OCI-LY1 (cell line): ENCODE measurements at regions not wholly inside any gene's neighbourhood (a gene's known extent, or its start where the extent isn't known, plus 50 kb on each side); places are given as distances from the start of the nearest gene placed in this dataset.

ENCODE experiments used
- H2AFZ ChIP-seq: fragments of 200-600 bp; sonication (generic), shearing (Covaris generic); 2 replicates; pipeline ENCODE4 v1.6.0; 2014; ENCODE audit warnings: antibody characterized with exemption, mild to moderate bottlenecking, low read length
- H3F3A ChIP-seq: fragments of 200-600 bp; sonication (generic), shearing (Covaris generic); 2 replicates; pipeline ENCODE4 v1.6.0; 2014; ENCODE audit warnings: mild to moderate bottlenecking, antibody characterized with exemption, low read length, moderate library complexity; ENCODE audit not compliant: insufficient read depth
- H3K27ac ChIP-seq: fragments of 200-600 bp; sonication (generic); 2 replicates; pipeline ENCODE4 v1.5.1; 2014; ENCODE audit warnings: low read length, mixed run types, mild to moderate bottlenecking, low read depth; ENCODE audit not compliant: poor library complexity, severe bottlenecking
- H3K27me3 ChIP-seq: fragments of 200-600 bp; sonication (generic); 2 replicates; pipeline ENCODE4 v1.6.0; 2014; ENCODE audit warnings: antibody characterized with exemption, mild to moderate bottlenecking, low read length, moderate library complexity; ENCODE audit not compliant: insufficient read depth
- H3K36me3 ChIP-seq: fragments of 200-600 bp; sonication (generic); 2 replicates; pipeline ENCODE4 v1.6.1; 2014; ENCODE audit warnings: mild to moderate bottlenecking, antibody characterized with exemption, low read length, moderate library complexity, mixed read lengths; ENCODE audit not compliant: insufficient read depth
- H3K4me1 ChIP-seq: fragments of 200-600 bp; sonication (generic); 2 replicates; pipeline ENCODE4 v1.5.1; 2014; ENCODE audit warnings: mild to moderate bottlenecking, low read length, moderate library complexity; ENCODE audit not compliant: insufficient read depth, severe bottlenecking
- H3K4me2 ChIP-seq: fragments of 200-600 bp; sonication (generic), shearing (Covaris generic); 2 replicates; pipeline ENCODE4 v1.6.1; 2014; ENCODE audit warnings: low read length
- H3K4me3 ChIP-seq: fragments of 200-600 bp; sonication (generic); 2 replicates; pipeline ENCODE4 v1.5.1; 2014; ENCODE audit warnings: low read length, low read depth, mild to moderate bottlenecking, mixed read lengths; ENCODE audit not compliant: poor library complexity, severe bottlenecking
- H3K79me2 ChIP-seq: fragments of 200-600 bp; shearing (Covaris generic); 2 replicates; pipeline ENCODE4 v1.6.1; 2016; ENCODE audit warnings: mixed run types, low read length, mixed read lengths; ENCODE audit not compliant: insufficient read depth
- H3K9ac ChIP-seq: fragments of 200-600 bp; sonication (generic), shearing (Covaris generic); 2 replicates; pipeline ENCODE4 v1.6.1; 2014; ENCODE audit warnings: mild to moderate bottlenecking, low read length, mixed read lengths
- H3K9me2 ChIP-seq: fragments of 200-600 bp; sonication (generic), shearing (Covaris generic); 2 replicates; pipeline ENCODE4 v1.6.1; 2014; ENCODE audit warnings: low read depth, mild to moderate bottlenecking, low read length, mixed read lengths
- H3K9me3 ChIP-seq: fragments of 200-600 bp; shearing (Covaris generic); 2 replicates; pipeline ENCODE4 v1.6.1; 2014; ENCODE audit warnings: low read length, mixed read lengths
- H4K20me1 ChIP-seq: fragments of 200-600 bp; sonication (generic), shearing (Covaris generic); 2 replicates; pipeline ENCODE4 v1.6.0; 2016; ENCODE audit warnings: mild to moderate bottlenecking, low read length; ENCODE audit not compliant: insufficient read depth
- EZH2 ChIP-seq: fragments of 200-600 bp; sonication (generic), shearing (Covaris generic); IDR thresholded peaks from 2 replicates; pipeline ENCODE4 v1.8.0; 2017; ENCODE audit warnings: borderline replicate concordance, mixed run types, mild to moderate bottlenecking, antibody characterized with exemption, low read length, moderate library complexity, mixed read lengths
- TF ChIP-seq, protein P1 (sequence below): fragments of 200-600 bp; sonication (generic), shearing (Covaris generic); IDR thresholded peaks from 2 replicates; pipeline ENCODE4 v1.5.1; 2017; ENCODE audit warnings: mild to moderate bottlenecking, antibody characterized with exemption, low read length, moderate library complexity, mixed read lengths

DNA sequence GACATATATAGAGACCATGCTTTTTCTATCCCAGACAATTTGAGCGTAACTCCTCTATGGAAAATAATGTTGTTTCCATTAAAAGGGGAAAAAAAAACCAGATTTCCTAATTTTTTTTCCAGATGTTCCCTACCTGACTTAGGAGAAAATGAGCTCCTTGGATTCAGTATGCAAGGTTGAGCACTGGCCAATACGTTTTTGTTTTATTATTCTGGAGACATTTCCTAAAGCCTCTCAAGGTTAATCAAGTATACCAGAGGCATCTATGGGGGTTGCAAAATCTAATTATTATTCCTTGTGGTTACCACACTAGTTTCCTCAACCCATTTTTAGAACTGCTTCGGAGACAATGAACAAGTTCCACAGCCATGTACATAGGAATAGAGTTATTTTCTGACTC lies 291.3 kb downstream of the SLC16A7 start:
- Histone ChIP-seq H3K36me3 (no peaks in the 10 kb centered on the region), H3K79me2 (no peaks in the 10 kb centered on the region), H3K4me3 (no peak overlapping the region), H3K9me3 (no peaks in the 10 kb centered on the region), H3K9me2 (no peaks in the 10 kb centered on the region), H3K4me2 (no peak overlapping the region), H3K27ac (no peak overlapping the region), H3F3A (no peaks in the 10 kb centered on the region), H2AFZ (no peak overlapping the region), H3K27me3 (no peaks in the 10 kb centered on the region), H3K4me1 (no peaks in the 10 kb centered on the region), H4K20me1 (no peaks in the 10 kb centered on the region), H3K9ac (no peak overlapping the region)
- no peak for TF ChIP-seq EZH2
- TF ChIP-seq, protein P1, sequence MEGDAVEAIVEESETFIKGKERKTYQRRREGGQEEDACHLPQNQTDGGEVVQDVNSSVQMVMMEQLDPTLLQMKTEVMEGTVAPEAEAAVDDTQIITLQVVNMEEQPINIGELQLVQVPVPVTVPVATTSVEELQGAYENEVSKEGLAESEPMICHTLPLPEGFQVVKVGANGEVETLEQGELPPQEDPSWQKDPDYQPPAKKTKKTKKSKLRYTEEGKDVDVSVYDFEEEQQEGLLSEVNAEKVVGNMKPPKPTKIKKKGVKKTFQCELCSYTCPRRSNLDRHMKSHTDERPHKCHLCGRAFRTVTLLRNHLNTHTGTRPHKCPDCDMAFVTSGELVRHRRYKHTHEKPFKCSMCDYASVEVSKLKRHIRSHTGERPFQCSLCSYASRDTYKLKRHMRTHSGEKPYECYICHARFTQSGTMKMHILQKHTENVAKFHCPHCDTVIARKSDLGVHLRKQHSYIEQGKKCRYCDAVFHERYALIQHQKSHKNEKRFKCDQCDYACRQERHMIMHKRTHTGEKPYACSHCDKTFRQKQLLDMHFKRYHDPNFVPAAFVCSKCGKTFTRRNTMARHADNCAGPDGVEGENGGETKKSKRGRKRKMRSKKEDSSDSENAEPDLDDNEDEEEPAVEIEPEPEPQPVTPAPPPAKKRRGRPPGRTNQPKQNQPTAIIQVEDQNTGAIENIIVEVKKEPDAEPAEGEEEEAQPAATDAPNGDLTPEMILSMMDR, result no peak

DNA sequence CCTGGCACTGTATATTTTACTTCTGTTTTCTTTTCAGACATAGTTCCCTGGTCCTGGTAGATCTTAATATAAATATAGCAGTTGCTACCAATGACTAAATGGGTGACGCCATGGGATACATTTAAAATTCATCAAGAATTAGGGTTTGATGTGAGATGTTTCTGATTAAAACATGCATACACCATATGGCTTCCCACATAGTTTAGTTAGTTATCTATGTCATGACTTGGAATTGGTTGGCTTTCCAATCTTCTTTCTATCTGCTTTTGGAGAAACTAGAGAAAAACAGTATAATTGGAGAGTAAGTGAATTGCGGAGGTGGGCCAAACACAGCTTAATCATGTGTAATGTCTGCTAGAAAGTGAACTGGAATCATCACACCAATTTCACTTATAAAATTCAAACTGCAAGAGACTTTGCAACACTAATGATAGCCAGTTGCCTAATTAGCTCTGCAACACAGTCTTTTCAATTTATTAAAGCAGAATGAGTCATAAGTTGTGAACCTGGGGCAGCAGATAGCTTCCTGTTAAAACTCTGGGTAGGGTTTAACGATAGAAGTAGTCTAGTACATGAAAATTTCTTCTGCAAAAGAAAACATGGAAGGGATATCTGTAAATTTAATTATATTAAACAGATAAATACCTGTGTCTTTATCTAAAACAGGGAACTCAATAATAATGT lies 295.2 kb downstream of the SLC16A7 start:
- Histone ChIP-seq H3K9me3 (no peaks in the 10 kb centered on the region), H3K4me1 (no peaks in the 10 kb centered on the region), H3K4me2 (no peak overlapping the region), H3K9me2 (no peaks in the 10 kb centered on the region), H4K20me1 (no peaks in the 10 kb centered on the region), H3K27ac (no peak overlapping the region), H3K9ac (no peak overlapping the region), H2AFZ (no peak overlapping the region), H3K27me3 (no peaks in the 10 kb centered on the region), H3K79me2 (no peaks in the 10 kb centered on the region), H3K36me3 (no peaks in the 10 kb centered on the region), H3F3A (no peaks in the 10 kb centered on the region), H3K4me3 (no peak overlapping the region)
- no peak for TF ChIP-seq EZH2
- TF ChIP-seq, protein P1, result no peak

DNA sequence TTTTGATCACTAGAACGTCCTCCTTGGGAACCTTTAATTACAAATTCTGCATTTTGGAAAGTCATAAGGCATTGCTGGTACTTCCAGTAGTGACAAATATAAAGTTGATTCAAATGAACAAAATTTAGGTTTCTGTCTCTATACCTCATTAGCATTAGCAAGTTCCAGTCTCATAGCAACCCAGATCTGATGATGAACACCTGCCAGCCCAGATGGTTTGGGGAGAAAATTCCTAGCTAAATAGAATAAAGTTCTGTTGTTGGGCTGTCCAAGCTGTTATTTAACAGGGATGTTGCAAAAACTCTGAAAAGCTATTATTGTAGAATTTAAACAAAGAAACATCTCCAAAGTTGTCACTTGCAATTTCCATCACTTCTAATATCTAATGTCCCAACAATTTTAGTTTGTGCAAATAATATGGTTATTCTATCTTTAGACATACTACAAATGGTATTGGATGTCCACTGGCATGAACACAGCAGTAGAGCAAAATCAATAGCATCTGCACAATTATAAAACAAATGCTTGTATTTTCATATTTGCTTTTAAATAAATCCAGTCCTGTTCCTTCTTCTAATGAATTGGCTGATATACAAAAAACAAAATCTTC lies 299.4 kb downstream of the SLC16A7 start:
- Histone ChIP-seq H3K27me3 (no peaks in the 10 kb centered on the region), H3K79me2 (no peaks in the 10 kb centered on the region), H3K9me3 (no peaks in the 10 kb centered on the region), H3K27ac (no peak overlapping the region), H3K36me3 (no peaks in the 10 kb centered on the region), H2AFZ (no peak overlapping the region), H3K9ac (no peak overlapping the region), H3K4me3 (no peak overlapping the region), H3F3A (no peaks in the 10 kb centered on the region), H4K20me1 (no peaks in the 10 kb centered on the region), H3K4me1 (no peaks in the 10 kb centered on the region), H3K9me2 (no peaks in the 10 kb centered on the region), H3K4me2 (no peak overlapping the region)
- TF ChIP-seq, protein P1, result no peak
- TF ChIP-seq EZH2, result no peak
